Astrocyte (in vitro differentiated cells and primary cell): ENCODE measurements at regions not wholly inside any gene's neighbourhood (a gene's known extent, or its start where the extent isn't known, plus 50 kb on each side); places are given as distances from the start of the nearest gene placed in this dataset.
A peak's percentile ranks its signal among the peaks of the same experiment; 100 is the strongest.

Experiments
- DNase-seq: peaks from one replicate; pipeline ENCODE4 v3.0.0-alpha.2; 2010; ENCODE audit warnings: low read depth
- FAIRE-seq: peaks from 2 replicates; lab custom pipeline; 2011; peaks lifted over from hg19 to GRCh38; lab: Jason Lieb, UNC
- H2AFZ ChIP-seq: 2 replicates; pipeline ENCODE4 v1.6.0; 2012; ENCODE audit warnings: low read depth, low read length, inconsistent platforms
- H3K27ac ChIP-seq: 2 replicates; pipeline ENCODE4 v1.5.1; 2011; ENCODE audit warnings: low read depth, low read length, inconsistent platforms
- H3K27me3 ChIP-seq: 2 replicates; pipeline ENCODE4 v1.6.0; 2011; ENCODE audit warnings: low read length, inconsistent platforms; ENCODE audit not compliant: insufficient read depth
- H3K36me3 ChIP-seq: 2 replicates; pipeline ENCODE4 v1.5.1; 2011; ENCODE audit warnings: low read length, inconsistent platforms; ENCODE audit not compliant: insufficient read depth
- H3K4me1 ChIP-seq: 2 replicates; pipeline ENCODE4 v1.5.1; 2011; ENCODE audit warnings: low read length, inconsistent platforms; ENCODE audit not compliant: insufficient read depth
- H3K4me2 ChIP-seq: 2 replicates; pipeline ENCODE4 v1.6.0; 2012; ENCODE audit warnings: low read length, inconsistent platforms
- H3K4me3 ChIP-seq: 2 replicates; pipeline ENCODE4 v1.5.1; 2011; ENCODE audit warnings: low read depth, mild to moderate bottlenecking, low read length, inconsistent platforms; ENCODE audit not compliant: insufficient read depth
- H3K79me2 ChIP-seq: 2 replicates; pipeline ENCODE4 v1.6.0; 2012; ENCODE audit warnings: mild to moderate bottlenecking, low read length, inconsistent platforms; ENCODE audit not compliant: insufficient read depth
- H3K9ac ChIP-seq: 2 replicates; pipeline ENCODE4 v1.6.0; 2012; ENCODE audit warnings: mild to moderate bottlenecking, low read length, inconsistent platforms
- H3K9me3 ChIP-seq: 2 replicates; pipeline ENCODE4 v1.5.1; 2012; ENCODE audit warnings: low read depth, mild to moderate bottlenecking, low read length, inconsistent platforms; ENCODE audit not compliant: insufficient read depth
- H4K20me1 ChIP-seq: 2 replicates; pipeline ENCODE4 v1.6.0; 2012; ENCODE audit warnings: low read length, inconsistent platforms; ENCODE audit not compliant: insufficient read depth
- H3K27ac Mint-ChIP-seq: one replicate; pipeline ENCODE4 v1.8.0; 2021; ENCODE audit warnings: mild to moderate bottlenecking, mixed read lengths; ENCODE audit not compliant: unreplicated experiment
- H3K27me3 Mint-ChIP-seq: one replicate; pipeline ENCODE4 v1.8.0; 2021; ENCODE audit warnings: low read depth, mixed read lengths; ENCODE audit not compliant: unreplicated experiment
- H3K36me3 Mint-ChIP-seq: one replicate; pipeline ENCODE4 v1.8.0; 2021; ENCODE audit warnings: low read depth, mixed read lengths; ENCODE audit not compliant: unreplicated experiment
- H3K4me1 Mint-ChIP-seq: one replicate; pipeline ENCODE4 v1.8.0; 2021; ENCODE audit warnings: low read depth, mixed read lengths; ENCODE audit not compliant: unreplicated experiment
- H3K4me3 Mint-ChIP-seq: one replicate; pipeline ENCODE4 v1.8.0; 2021; ENCODE audit warnings: mild to moderate bottlenecking, moderate library complexity, mixed read lengths; ENCODE audit not compliant: unreplicated experiment
- H3K9me3 Mint-ChIP-seq: one replicate; pipeline ENCODE4 v1.8.0; 2021; ENCODE audit warnings: mild to moderate bottlenecking, mixed read lengths; ENCODE audit not compliant: unreplicated experiment
- EZH2 ChIP-seq: IDR thresholded peaks from 2 replicates; pipeline ENCODE4 v1.6.1; 2012; ENCODE audit warnings: mild to moderate bottlenecking, low read length, inconsistent platforms; ENCODE audit not compliant: insufficient read depth
- TF ChIP-seq, protein P1 (sequence below): IDR thresholded peaks from 2 replicates; pipeline ENCODE4 v1.5.1; 2011; ENCODE audit warnings: low read depth, mild to moderate bottlenecking, inconsistent platforms, low read length, moderate library complexity; ENCODE audit not compliant: insufficient read depth

DNA sequence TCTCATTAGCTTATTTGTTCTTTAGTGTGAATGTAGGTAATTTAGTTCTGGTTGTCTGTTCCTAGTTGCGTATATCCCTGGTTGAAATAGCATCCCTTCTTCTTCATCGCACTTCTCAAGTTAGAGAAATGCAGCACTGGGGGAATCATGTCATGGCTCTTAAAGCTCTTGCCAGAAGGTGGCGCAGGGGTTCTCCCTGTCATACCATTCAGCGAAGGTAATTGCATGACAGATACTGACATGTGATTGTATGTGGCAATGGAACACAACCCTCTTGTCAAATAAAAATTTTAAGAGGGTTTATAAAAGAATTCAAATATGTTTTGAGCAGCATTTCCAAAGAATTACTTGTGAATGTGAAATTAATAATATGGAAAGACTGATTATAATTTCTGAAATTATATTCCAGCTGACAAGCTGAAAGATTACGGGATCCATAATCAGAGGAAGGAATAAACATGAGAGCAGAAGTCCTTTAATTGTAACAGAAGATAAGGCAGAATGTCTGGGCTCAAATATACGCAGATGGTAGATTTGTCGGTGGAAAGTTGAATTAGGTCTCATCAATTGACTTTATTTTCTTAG lies 411.7 kb downstream of the DSEL start:
- H3K4me3 ChIP-seq = no peak overlapping the region
- peak; percentile 52 for DNase-seq
- Mint-ChIP-seq H3K27me3 (no peaks in the 10 kb centered on the region), H3K4me3 (no peak overlapping the region), H3K36me3 (no peaks in the 10 kb centered on the region), H3K9me3 (no peaks in the 10 kb centered on the region), H3K4me1 (no peaks in the 10 kb centered on the region), H3K27ac (no peak overlapping the region)
- H3K9me3 ChIP-seq = no peaks in the 10 kb centered on the region
- no peaks in the 10 kb centered on the region for H3K27me3 ChIP-seq
- H4K20me1 ChIP-seq = no peaks in the 10 kb centered on the region
- H3K4me2 ChIP-seq = no peak overlapping the region
- peak; percentile 59 for FAIRE-seq
- H3K27ac ChIP-seq = no peak overlapping the region
- no peaks in the 10 kb centered on the region for H3K79me2 ChIP-seq
- H3K9ac ChIP-seq = no peak overlapping the region
- no peaks in the 10 kb centered on the region for H3K36me3 ChIP-seq
- no peaks in the 10 kb centered on the region for H3K4me1 ChIP-seq
- TF ChIP-seq, protein P1, sequence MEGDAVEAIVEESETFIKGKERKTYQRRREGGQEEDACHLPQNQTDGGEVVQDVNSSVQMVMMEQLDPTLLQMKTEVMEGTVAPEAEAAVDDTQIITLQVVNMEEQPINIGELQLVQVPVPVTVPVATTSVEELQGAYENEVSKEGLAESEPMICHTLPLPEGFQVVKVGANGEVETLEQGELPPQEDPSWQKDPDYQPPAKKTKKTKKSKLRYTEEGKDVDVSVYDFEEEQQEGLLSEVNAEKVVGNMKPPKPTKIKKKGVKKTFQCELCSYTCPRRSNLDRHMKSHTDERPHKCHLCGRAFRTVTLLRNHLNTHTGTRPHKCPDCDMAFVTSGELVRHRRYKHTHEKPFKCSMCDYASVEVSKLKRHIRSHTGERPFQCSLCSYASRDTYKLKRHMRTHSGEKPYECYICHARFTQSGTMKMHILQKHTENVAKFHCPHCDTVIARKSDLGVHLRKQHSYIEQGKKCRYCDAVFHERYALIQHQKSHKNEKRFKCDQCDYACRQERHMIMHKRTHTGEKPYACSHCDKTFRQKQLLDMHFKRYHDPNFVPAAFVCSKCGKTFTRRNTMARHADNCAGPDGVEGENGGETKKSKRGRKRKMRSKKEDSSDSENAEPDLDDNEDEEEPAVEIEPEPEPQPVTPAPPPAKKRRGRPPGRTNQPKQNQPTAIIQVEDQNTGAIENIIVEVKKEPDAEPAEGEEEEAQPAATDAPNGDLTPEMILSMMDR = peak; percentile 82
- TF ChIP-seq EZH2 = no peak
- H2AFZ ChIP-seq = no peak overlapping the region

DNA sequence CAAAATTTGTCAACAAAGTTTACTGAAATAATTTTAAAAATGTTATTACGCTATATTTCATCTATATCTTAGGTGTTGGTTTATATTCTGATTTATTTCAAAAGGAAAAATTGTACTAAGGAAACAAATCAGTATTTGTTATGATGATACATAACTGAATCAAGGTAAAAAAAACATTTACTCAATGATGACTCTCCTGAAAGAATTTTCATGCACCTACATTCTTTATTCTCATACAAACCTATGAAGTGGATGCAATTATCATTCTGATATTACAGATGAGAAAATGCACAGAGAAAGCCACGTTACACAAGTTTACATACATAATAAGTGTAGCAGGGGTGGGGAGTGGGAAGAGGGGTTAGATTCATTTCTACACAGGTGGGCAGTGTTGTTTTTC lies 422.4 kb downstream of the DSEL start:
- no peak for TF ChIP-seq EZH2
- TF ChIP-seq, protein P1 = no peak
- Mint-ChIP-seq H3K4me1 (no peaks in the 10 kb centered on the region), H3K4me3 (no peak overlapping the region), H3K36me3 (no peaks in the 10 kb centered on the region), H3K9me3 (no peaks in the 10 kb centered on the region), H3K27ac (no peak overlapping the region), H3K27me3 (no peaks in the 10 kb centered on the region)
- no peaks in the 10 kb centered on the region for H3K9me3 ChIP-seq
- no peaks in the 10 kb centered on the region for H3K27me3 ChIP-seq
- no peak overlapping the region for H3K27ac ChIP-seq
- FAIRE-seq (no peak), DNase-seq (no peak)
- no peak overlapping the region for H2AFZ ChIP-seq
- no peaks in the 10 kb centered on the region for H4K20me1 ChIP-seq
- H3K4me1 ChIP-seq = no peaks in the 10 kb centered on the region
- no peak overlapping the region for H3K4me2 ChIP-seq
- H3K79me2 ChIP-seq = no peaks in the 10 kb centered on the region
- no peak overlapping the region for H3K9ac ChIP-seq
- no peak overlapping the region for H3K4me3 ChIP-seq
- H3K36me3 ChIP-seq = no peaks in the 10 kb centered on the region

DNA sequence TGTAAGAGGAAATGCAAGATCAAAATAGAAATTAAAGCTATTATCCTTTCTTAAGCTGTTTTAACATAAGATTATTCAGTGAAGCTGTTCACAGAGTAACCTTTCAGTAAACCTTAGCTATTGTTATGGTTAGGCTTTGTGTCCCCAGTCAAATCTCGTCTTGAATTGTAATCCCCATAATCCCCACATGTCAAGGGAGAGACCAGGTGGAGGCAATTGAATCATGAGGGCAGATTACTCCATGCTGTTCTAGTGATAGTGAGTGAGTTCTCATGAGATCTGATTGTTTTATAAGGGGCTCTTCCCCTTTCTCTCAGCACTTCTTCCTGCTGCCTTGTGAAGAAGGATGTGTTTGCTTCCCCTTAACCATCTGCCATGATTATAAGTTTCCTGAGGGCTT lies 424.4 kb downstream of the DSEL start:
- Histone ChIP-seq H3K4me1 (no peaks in the 10 kb centered on the region), H3K27me3 (no peaks in the 10 kb centered on the region), H3K9me3 (no peaks in the 10 kb centered on the region), H3K79me2 (no peaks in the 10 kb centered on the region), H2AFZ (no peak overlapping the region), H3K4me3 (no peak overlapping the region), H3K36me3 (no peaks in the 10 kb centered on the region), H4K20me1 (no peaks in the 10 kb centered on the region), H3K27ac (no peak overlapping the region), H3K9ac (no peak overlapping the region), H3K4me2 (no peak overlapping the region)
- TF ChIP-seq, protein P1 = no peak
- TF ChIP-seq EZH2 = no peak
- H3K27me3 Mint-ChIP-seq = no peaks in the 10 kb centered on the region
- no peak overlapping the region for H3K4me3 Mint-ChIP-seq
- no peaks in the 10 kb centered on the region for H3K9me3 Mint-ChIP-seq
- FAIRE-seq (no peak), DNase-seq (no peak)
- no peaks in the 10 kb centered on the region for H3K36me3 Mint-ChIP-seq
- H3K4me1 Mint-ChIP-seq = no peaks in the 10 kb centered on the region
- H3K27ac Mint-ChIP-seq = no peak overlapping the region
